Keratinocyte (primary cell): ENCODE measurements at regions not wholly inside any gene's neighbourhood (a gene's known extent, or its start where the extent isn't known, plus 50 kb on each side); places are given as distances from the start of the nearest gene placed in this dataset.

Experiments
- DNase-seq: peaks from one replicate; pipeline ENCODE4 v3.0.0-alpha.2; 2011; ENCODE audit warnings: low read depth, missing footprints, low spot score
- FAIRE-seq: peaks from 2 replicates; lab custom pipeline; 2011; peaks lifted over from hg19 to GRCh38; lab: Jason Lieb, UNC
- H2AFZ ChIP-seq: 2 replicates; pipeline ENCODE4 v1.6.0; 2012; ENCODE audit warnings: low read length, control low read depth, inconsistent platforms; ENCODE audit not compliant: control insufficient read depth
- H3K27ac ChIP-seq: 2 replicates; pipeline ENCODE4 v1.5.1; 2011; ENCODE audit warnings: low read length; ENCODE audit not compliant: control insufficient read depth, insufficient read depth
- H3K27me3 ChIP-seq: 3 replicates; pipeline ENCODE4 v1.6.0; 2011; ENCODE audit warnings: low read length; ENCODE audit not compliant: control insufficient read depth, insufficient read depth; ENCODE audit errors: extremely low read depth
- H3K36me3 ChIP-seq, 2 experiments: 2 replicates in 1 of 2; 3 replicates in 1 of 2; pipeline ENCODE4 v1.5.1; 2011; ENCODE audit warnings: low read length in 2 of 2, mild to moderate bottlenecking in 1 of 2; ENCODE audit not compliant: control insufficient read depth in 2 of 2, insufficient read depth in 2 of 2; ENCODE audit errors: extremely low read depth in 1 of 2
- H3K4me1 ChIP-seq: 3 replicates; pipeline ENCODE4 v1.5.1; 2011; ENCODE audit warnings: low read length; ENCODE audit not compliant: control insufficient read depth, insufficient read depth; ENCODE audit errors: extremely low read depth
- H3K4me2 ChIP-seq: 3 replicates; pipeline ENCODE4 v1.6.0; 2011; ENCODE audit warnings: low read depth, low read length; ENCODE audit not compliant: control insufficient read depth, insufficient read depth; ENCODE audit errors: extremely low read depth
- H3K4me3 ChIP-seq, 3 experiments: fragments of 200-600 bp in 1 of 3; sonication (generic) in 1 of 3; 2 replicates in 2 of 3; 3 replicates in 1 of 3; pipeline ENCODE4 v1.5.1; 2011 to 2016; ENCODE audit warnings: low read length in 3 of 3, mild to moderate bottlenecking in 3 of 3, control low read depth in 2 of 3, inconsistent platforms in 1 of 3, low read depth in 1 of 3, mixed read lengths in 1 of 3, mixed run types in 1 of 3, moderate library complexity in 1 of 3; ENCODE audit not compliant: control insufficient read depth in 2 of 3, insufficient read depth in 2 of 3; ENCODE audit errors: extremely low read depth in 1 of 3
- H3K79me2 ChIP-seq: 2 replicates; pipeline ENCODE4 v1.6.0; 2012; ENCODE audit warnings: low read length; ENCODE audit not compliant: control insufficient read depth, insufficient read depth
- H3K9ac ChIP-seq: 3 replicates; pipeline ENCODE4 v1.6.0; 2011; ENCODE audit warnings: low read length; ENCODE audit not compliant: control insufficient read depth, insufficient read depth; ENCODE audit errors: extremely low read depth
- H3K9me1 ChIP-seq: 3 replicates; pipeline ENCODE4 v1.6.0; 2011; ENCODE audit warnings: low read length; ENCODE audit not compliant: control insufficient read depth, insufficient read depth; ENCODE audit errors: extremely low read depth
- H3K9me3 ChIP-seq: 2 replicates; pipeline ENCODE4 v1.5.1; 2012; ENCODE audit warnings: low read depth, low read length; ENCODE audit not compliant: control insufficient read depth
- H4K20me1 ChIP-seq: 3 replicates; pipeline ENCODE4 v1.6.0; 2011; ENCODE audit warnings: low read length; ENCODE audit not compliant: control insufficient read depth, insufficient read depth; ENCODE audit errors: extremely low read depth
- CTCF ChIP-seq, 3 experiments: IDR thresholded peaks in 1 of 3; conservative IDR thresholded peaks in 1 of 3; optimal IDR thresholded peaks in 1 of 3; 2 replicates in 2 of 3; 3 replicates in 1 of 3; pipeline versions ENCODE3 to v1.5.1; 2011; ENCODE audit warnings: low read length in 3 of 3, mild to moderate bottlenecking in 3 of 3, moderate library complexity in 2 of 3, control low read depth in 1 of 3, inconsistent platforms in 1 of 3; ENCODE audit not compliant: insufficient read depth in 2 of 3; ENCODE audit errors: extremely low read depth in 1 of 3
- EZH2 ChIP-seq: IDR thresholded peaks from one replicate; pipeline ENCODE4 v1.6.1; 2012; ENCODE audit warnings: inconsistent platforms, mild to moderate bottlenecking, low read length, moderate library complexity
- dilution Hi-C: fragments of 300-500 bp; cut with MboI; formaldehyde crosslinking; loops from one replicate; pipeline ENCODE4 v1.7.0; 2020; ENCODE audit warnings: low sequenced_read_pairs; ENCODE audit not compliant: extremely low pct_ligation_motif_present

GRCh38 chr15:87752250-87752951 lies 504.1 kb downstream of the NTRK3 start:
- Histone ChIP-seq H2AFZ (no peak overlapping the region), H3K9me1 (no peaks in the 10 kb centered on the region), H3K79me2 (no peaks in the 10 kb centered on the region), H3K27ac (no peak overlapping the region), H3K36me3 (no peaks in the 10 kb centered on the region), H3K4me2 (no peak overlapping the region), H3K4me3 (no peak overlapping the region), H4K20me1 (no peaks in the 10 kb centered on the region), H3K9me3 (no peaks in the 10 kb centered on the region), H3K4me1 (peaks cover 4% of the 10 kb centered on the region), H3K27me3 (no peaks in the 10 kb centered on the region), H3K9ac (no peak overlapping the region)
- DNase-seq, result peak; percentile 9
- dilution Hi-C loops, result no loop called here
- peak; percentile 43 for FAIRE-seq
- TF ChIP-seq EZH2 (no peak), CTCF (optimal IDR thresholded peaks at IDR 0.05 in 1 of 3, IDR thresholded peaks at IDR 0.05 in 1 of 3, conservative IDR thresholded peaks at IDR 0.05 in 1 of 3; ENCODE audit: extremely low read depth in 1 of 3, insufficient read depth in 2 of 3, low read length in 3 of 3) (no peak)

- no peak overlapping the region for H2AFZ ChIP-seq
These were observed 508.1 kb downstream of the NTRK3 start for GRCh38 chr15:87748483-87748882.

More at GRCh38 chr15:87748483-87748882, 508.1 kb downstream of the NTRK3 start:
- Histone ChIP-seq H3K27ac (no peak overlapping the region), H3K9me3 (no peaks in the 10 kb centered on the region), H4K20me1 (no peaks in the 10 kb centered on the region), H3K27me3 (no peaks in the 10 kb centered on the region), H3K79me2 (no peaks in the 10 kb centered on the region), H3K36me3 (no peaks in the 10 kb centered on the region), H3K9ac (no peak overlapping the region), H3K9me1 (no peaks in the 10 kb centered on the region), H3K4me3 (no peak overlapping the region), H3K4me1 (peaks cover 4% of the 10 kb centered on the region), H3K4me2 (no peak overlapping the region)
- TF ChIP-seq EZH2 (no peak), CTCF (optimal IDR thresholded peaks at IDR 0.05 in 1 of 3, IDR thresholded peaks at IDR 0.05 in 1 of 3, conservative IDR thresholded peaks at IDR 0.05 in 1 of 3; ENCODE audit: extremely low read depth in 1 of 3, insufficient read depth in 2 of 3, low read length in 3 of 3) (no peak)
- no peak for DNase-seq
- no peak for FAIRE-seq
- dilution Hi-C loops, result no loop called here
